Body of pancreas (tissue), 4 donors: ENCODE measurements at regions not wholly inside any gene's neighbourhood (a gene's known extent, or its start where the extent isn't known, plus 50 kb on each side); places are given as distances from the start of the nearest gene placed in this dataset.

ENCODE experiments used
- ATAC-seq: fragments of 150-250 bp; one replicate; pipeline ENCODE4 v1.9.1; 2016
- DNase-seq, 4 donors: peaks; one replicate each; pipeline ENCODE4 v3.0.0-alpha.2; 2019
- H3K27ac ChIP-seq, 4 donors: fragments of 200-600 bp; sonication (generic); 1 replicate in 3 of 4; 2 replicates in 1 of 4; pipeline versions ENCODE4 v1.5.1 to v1.6.1; 2016 to 2019; ENCODE audit warnings: mild to moderate bottlenecking in 1 of 4, mixed read lengths in 1 of 4, moderate library complexity in 1 of 4
- H3K27me3 ChIP-seq, 2 donors: fragments of 200-600 bp; sonication (generic); one replicate each; pipeline ENCODE4 v1.6.0; 2016; ENCODE audit warnings: mild to moderate bottlenecking in 1 of 2
- H3K36me3 ChIP-seq, 2 donors: fragments of 200-600 bp; sonication (generic); replicated peaks in 1 of 2; 2 replicates each; pipeline ENCODE4 v1.5.1; 2016; ENCODE audit warnings: low read depth in 2 of 2; ENCODE audit not compliant: insufficient read depth in 1 of 2
- H3K4me1 ChIP-seq: fragments of 200-600 bp; sonication (generic); one replicate; pipeline ENCODE4 v1.6.0; 2016
- H3K4me3 ChIP-seq, 2 donors: fragments of 200-600 bp; sonication (generic); 1 replicate in 1 of 2; 2 replicates in 1 of 2; pipeline ENCODE4 v1.5.1; 2016 to 2019
- H3K9me3 ChIP-seq, 3 donors: fragments of 200-600 bp; sonication (generic); 1 replicate in 2 of 3; 2 replicates in 1 of 3; pipeline ENCODE4 v1.5.1; 2016
- POLR2A ChIP-seq, 3 donors: fragments of 450-650 bp; IDR thresholded peaks; one replicate each; pipeline ENCODE4 v1.6.1; 2016; ENCODE audit warnings: antibody characterized with exemption in 3 of 3, mild to moderate bottlenecking in 2 of 3
- WGBS, 2 donors: methylation state at CpG; one replicate each; pipeline ENCODE4 v1.1.5; 2017; 5-methylcytosine and 5-hydroxymethylcytosine counted together
- intact Hi-C: fragments of 100-400 bp; cut with DNase I; formaldehyde crosslinking; loops from one replicate; pipeline ENCODE4 v1.15.1; 2023
- TF ChIP-seq, protein P1 (sequence below), 7 experiments: fragments of 450-650 bp in 4 of 7; fragments of 200-600 bp in 3 of 7; sonication (generic) in 3 of 7; IDR thresholded peaks; one replicate each; pipeline ENCODE4 v1.5.1; 2016 to 2019; ENCODE audit warnings: antibody characterized with exemption in 7 of 7

DNA sequence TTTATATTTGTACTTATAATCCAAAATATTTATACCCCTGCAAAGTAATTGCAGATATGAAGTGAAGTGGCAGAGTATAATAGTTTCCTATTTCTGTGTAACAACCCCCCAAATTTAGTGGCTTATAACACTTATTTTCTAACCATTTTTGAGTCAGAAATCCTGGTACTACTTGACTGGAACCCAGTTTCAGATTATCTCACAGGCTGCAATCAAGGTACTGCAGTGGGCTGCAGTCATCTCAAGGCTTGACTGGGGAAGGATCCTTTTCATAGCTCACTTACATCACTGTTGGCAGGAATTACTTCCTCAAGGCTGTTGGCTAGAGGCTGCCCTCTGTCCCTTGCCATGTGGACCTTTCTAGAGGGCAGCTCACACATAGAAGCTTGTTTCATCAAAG, 558.2 kb upstream of the PKDCC start:
- TF ChIP-seq POLR2A (IDR thresholded peaks at IDR 0.05) = no peak
- TF ChIP-seq, protein P1, sequence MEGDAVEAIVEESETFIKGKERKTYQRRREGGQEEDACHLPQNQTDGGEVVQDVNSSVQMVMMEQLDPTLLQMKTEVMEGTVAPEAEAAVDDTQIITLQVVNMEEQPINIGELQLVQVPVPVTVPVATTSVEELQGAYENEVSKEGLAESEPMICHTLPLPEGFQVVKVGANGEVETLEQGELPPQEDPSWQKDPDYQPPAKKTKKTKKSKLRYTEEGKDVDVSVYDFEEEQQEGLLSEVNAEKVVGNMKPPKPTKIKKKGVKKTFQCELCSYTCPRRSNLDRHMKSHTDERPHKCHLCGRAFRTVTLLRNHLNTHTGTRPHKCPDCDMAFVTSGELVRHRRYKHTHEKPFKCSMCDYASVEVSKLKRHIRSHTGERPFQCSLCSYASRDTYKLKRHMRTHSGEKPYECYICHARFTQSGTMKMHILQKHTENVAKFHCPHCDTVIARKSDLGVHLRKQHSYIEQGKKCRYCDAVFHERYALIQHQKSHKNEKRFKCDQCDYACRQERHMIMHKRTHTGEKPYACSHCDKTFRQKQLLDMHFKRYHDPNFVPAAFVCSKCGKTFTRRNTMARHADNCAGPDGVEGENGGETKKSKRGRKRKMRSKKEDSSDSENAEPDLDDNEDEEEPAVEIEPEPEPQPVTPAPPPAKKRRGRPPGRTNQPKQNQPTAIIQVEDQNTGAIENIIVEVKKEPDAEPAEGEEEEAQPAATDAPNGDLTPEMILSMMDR (IDR thresholded peaks at IDR 0.05) = no peak
- peaks cover 0 to 8% (median 0%) of the 10 kb centered on the region in 3 donors for H3K9me3 ChIP-seq
- H3K36me3 ChIP-seq = no peaks in the 10 kb centered on the region
- intact Hi-C loops = no loop called here
- no peak for DNase-seq
- H3K27ac ChIP-seq = no peak overlapping the region
- no peak for ATAC-seq
- H3K27me3 ChIP-seq = no peaks in the 10 kb centered on the region
- H3K4me1 ChIP-seq = no peaks in the 10 kb centered on the region
- no peak overlapping the region for H3K4me3 ChIP-seq

- intact Hi-C loops = no loop called here
- H3K4me3 ChIP-seq = no peak overlapping the region
- H3K36me3 ChIP-seq = no peaks in the 10 kb centered on the region
- no peak overlapping the region for H3K27ac ChIP-seq
- H3K27me3 ChIP-seq = no peaks in the 10 kb centered on the region
- H3K4me1 ChIP-seq = no peaks in the 10 kb centered on the region
- ATAC-seq (no peak), DNase-seq (no peak)
- 65 to 75% methylated on average over 5 of the region's 5 CpGs for WGBS, 2 donors
- H3K9me3 ChIP-seq = peaks cover 0 to 46% (median 0%) of the 10 kb centered on the region in 3 donors
- TF ChIP-seq, protein P1 (IDR thresholded peaks at IDR 0.05) = no peak
- no peak for TF ChIP-seq POLR2A (IDR thresholded peaks at IDR 0.05)
These were observed 552.8 kb upstream of the PKDCC start for GRCh38 chr2:41495050-41495449.

DNA sequence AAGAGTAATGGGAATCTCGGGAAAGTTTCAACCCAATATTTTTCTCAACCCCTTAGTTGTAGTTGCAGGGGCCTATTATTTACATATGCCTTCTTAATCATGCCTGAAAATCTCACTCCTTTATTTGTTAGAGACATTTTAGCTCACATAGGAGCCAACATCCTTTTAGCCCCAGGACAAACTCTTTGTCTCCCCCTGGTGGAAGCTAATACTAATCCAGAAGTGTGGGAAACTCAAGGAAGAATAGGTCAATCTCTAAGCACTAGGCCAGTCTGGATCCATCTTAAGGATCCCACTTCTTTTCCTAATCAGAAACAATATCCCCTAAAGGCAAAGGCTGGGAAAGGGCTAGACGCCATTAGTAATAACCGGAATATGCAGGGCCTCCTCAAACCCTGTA, 550.9 kb upstream of the PKDCC start:
- no peaks in the 10 kb centered on the region for H3K4me1 ChIP-seq
- intact Hi-C loops = no loop called here
- DNase-seq (no peak), ATAC-seq (no peak)
- no peaks in the 10 kb centered on the region for H3K36me3 ChIP-seq
- WGBS, 2 donors = 75 to 81% methylated on average over 3 of the region's 3 CpGs
- no peak overlapping the region for H3K27ac ChIP-seq
- H3K27me3 ChIP-seq = no peaks in the 10 kb centered on the region
- peaks cover 0 to 46% (median 0%) of the 10 kb centered on the region in 3 donors for H3K9me3 ChIP-seq
- H3K4me3 ChIP-seq = no peak overlapping the region
- TF ChIP-seq POLR2A (IDR thresholded peaks at IDR 0.05) = no peak
- TF ChIP-seq, protein P1 (IDR thresholded peaks at IDR 0.05) = no peak

- Histone ChIP-seq H3K27ac (no peak overlapping the region), H3K36me3 (no peaks in the 10 kb centered on the region), H3K27me3 (no peaks in the 10 kb centered on the region), H3K4me3 (no peak overlapping the region), H3K4me1 (no peaks in the 10 kb centered on the region), H3K9me3 (peaks cover 0 to 46% (median 0%) of the 10 kb centered on the region in 3 donors)
- ATAC-seq = no peak
- no peak for DNase-seq
- WGBS, 2 donors = 65 to 77% methylated on average over 2 to 3 of the region's 3 CpGs
- TF ChIP-seq POLR2A (IDR thresholded peaks at IDR 0.05) = no peak
- TF ChIP-seq, protein P1 (IDR thresholded peaks at IDR 0.05) = no peak
- intact Hi-C loops = no loop called here
These were observed 549.0 kb upstream of the PKDCC start for GRCh38 chr2:41498781-41499180.

DNA sequence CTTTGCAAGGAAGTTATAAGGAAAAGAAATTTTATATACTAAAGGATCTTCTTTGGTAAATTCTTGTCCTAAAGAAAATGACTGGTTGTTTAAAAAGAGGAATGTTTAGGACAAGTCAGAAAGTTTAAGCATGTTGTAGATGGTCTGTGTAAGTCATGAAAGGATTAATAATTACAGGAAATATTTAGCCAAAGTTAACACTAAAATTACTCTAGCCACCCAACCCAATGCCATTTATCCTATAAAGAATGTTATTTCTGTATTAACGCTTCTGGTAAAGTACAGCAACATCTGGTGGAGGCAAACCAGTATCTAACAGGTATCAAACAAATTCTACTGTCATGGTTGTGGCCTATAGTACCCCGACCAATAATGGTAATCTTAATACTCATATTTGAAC, 546.9 kb upstream of the PKDCC start:
- H3K9me3 ChIP-seq = peaks cover 0 to 25% (median 0%) of the 10 kb centered on the region in 3 donors
- ATAC-seq (no peak), DNase-seq (no peak)
- intact Hi-C loops = no loop called here
- H3K4me3 ChIP-seq = no peak overlapping the region
- 58 to 66% methylated on average over 2 of the region's 2 CpGs for WGBS, 2 donors
- H3K27ac ChIP-seq = no peak overlapping the region
- H3K4me1 ChIP-seq = no peaks in the 10 kb centered on the region
- no peak for TF ChIP-seq POLR2A (IDR thresholded peaks at IDR 0.05)
- H3K27me3 ChIP-seq = no peaks in the 10 kb centered on the region
- no peaks in the 10 kb centered on the region for H3K36me3 ChIP-seq
